ENCODE measurements at regions not wholly inside any gene's neighbourhood (a gene's known extent, or its start where the extent isn't known, plus 50 kb on each side); places are given as distances from the start of the nearest gene placed in this dataset.

GRCh38 chr16:72442385-72443158 lies 270.6 kb upstream of the PMFBP1 start:
- H3K27ac Mint-ChIP-seq = no peak overlapping the region
- no peaks in the 10 kb centered on the region for H3K27me3 Mint-ChIP-seq
- ATAC-seq (ENCODE audit: low read depth) (no peak), DNase-seq (no peak)
- no peak overlapping the region for H3K4me3 Mint-ChIP-seq
- POLR2A ChIA-PET = interaction anchor here (0.6 kb wide), 1 partner anchor 527 kb away, joined by 3 read pairs; no protein-coding TSS in a partner anchor
- peaks cover 2% of the 10 kb centered on the region for H3K9me3 Mint-ChIP-seq
- no peaks in the 10 kb centered on the region for H3K4me1 Mint-ChIP-seq
- H3K36me3 Mint-ChIP-seq (ENCODE audit: low read depth) = no peaks in the 10 kb centered on the region
- no peak for TF ChIP-seq CTCF (IDR thresholded peaks at IDR 0.05)
- CTCF ChIA-PET = no interaction called here
- intact Hi-C loops (cut with micrococcal nuclease) = no loop called here

GRCh38 chr16:72437891-72438290 lies 265.9 kb upstream of the PMFBP1 start:
- intact Hi-C loops (cut with micrococcal nuclease) = no loop called here
- H3K36me3 Mint-ChIP-seq (ENCODE audit: low read depth) = peaks cover 11% of the 10 kb centered on the region
- POLR2A ChIA-PET = no interaction called here
- H3K4me1 Mint-ChIP-seq = no peaks in the 10 kb centered on the region
- no peak for TF ChIP-seq CTCF (IDR thresholded peaks at IDR 0.05)
- no peaks in the 10 kb centered on the region for H3K27me3 Mint-ChIP-seq
- CTCF ChIA-PET = no interaction called here
- peaks cover 19% of the 10 kb centered on the region for H3K9me3 Mint-ChIP-seq
- no peak overlapping the region for H3K27ac Mint-ChIP-seq
- no peak for DNase-seq
- H3K4me3 Mint-ChIP-seq = no peak overlapping the region
- ATAC-seq (ENCODE audit: low read depth) = no peak

- POLR2A ChIA-PET = no interaction called here
- Mint-ChIP-seq H3K27ac (no peak overlapping the region), H3K36me3 (ENCODE audit: low read depth) (peaks cover 11% of the 10 kb centered on the region), H3K4me1 (no peaks in the 10 kb centered on the region), H3K4me3 (no peak overlapping the region), H3K9me3 (peaks cover 19% of the 10 kb centered on the region), H3K27me3 (no peaks in the 10 kb centered on the region)
- intact Hi-C loops (cut with micrococcal nuclease) = no loop called here
- CTCF ChIA-PET = no interaction called here
- no peak for TF ChIP-seq CTCF (IDR thresholded peaks at IDR 0.05)
- DNase-seq = no peak
- ATAC-seq (ENCODE audit: low read depth) = no peak
Observed at GRCh38 chr16:72434159-72434558, 262.2 kb upstream of the PMFBP1 start.

- intact Hi-C loops (cut with micrococcal nuclease) = no loop called here
- ATAC-seq (ENCODE audit: low read depth) = no peak
- peaks cover 13% of the 10 kb centered on the region for H3K36me3 Mint-ChIP-seq (ENCODE audit: low read depth)
- no peaks in the 10 kb centered on the region for H3K27me3 Mint-ChIP-seq
- no peak for TF ChIP-seq CTCF (IDR thresholded peaks at IDR 0.05)
- peaks cover 13% of the 10 kb centered on the region for H3K9me3 Mint-ChIP-seq
- H3K4me3 Mint-ChIP-seq = no peak overlapping the region
- no peak for DNase-seq
- no peaks in the 10 kb centered on the region for H3K4me1 Mint-ChIP-seq
- POLR2A ChIA-PET = no interaction called here
- CTCF ChIA-PET = interaction anchor here (0.9 kb wide), 1 partner anchor 9 kb away, joined by 3 read pairs; no protein-coding TSS in a partner anchor
- no peak overlapping the region for H3K27ac Mint-ChIP-seq
Observed at GRCh38 chr16:72430121-72430520, 258.2 kb upstream of the PMFBP1 start.

- Mint-ChIP-seq H3K9me3 (peaks cover 13% of the 10 kb centered on the region), H3K4me3 (no peak overlapping the region), H3K27ac (no peak overlapping the region), H3K27me3 (no peaks in the 10 kb centered on the region), H3K4me1 (no peaks in the 10 kb centered on the region), H3K36me3 (ENCODE audit: low read depth) (peaks cover 15% of the 10 kb centered on the region)
- no peak for TF ChIP-seq CTCF (IDR thresholded peaks at IDR 0.05)
- CTCF ChIA-PET = interaction anchor here (0.9 kb wide), 1 partner anchor 9 kb away, joined by 3 read pairs; no protein-coding TSS in a partner anchor
- intact Hi-C loops (cut with micrococcal nuclease) = no loop called here
- ATAC-seq (ENCODE audit: low read depth) (no peak), DNase-seq (no peak)
- POLR2A ChIA-PET = no interaction called here
Observed at GRCh38 chr16:72429671-72430081, 257.7 kb upstream of the PMFBP1 start.
